Loucy (cell line): ENCODE measurements at regions not wholly inside any gene's neighbourhood (a gene's known extent, or its start where the extent isn't known, plus 50 kb on each side); places are given as distances from the start of the nearest gene placed in this dataset.

Experiments used
- EZH2phosphoT487 ChIP-seq: fragments of 200-600 bp; IDR thresholded peaks from 2 replicates; pipeline ENCODE4 v1.6.1; 2018; ENCODE audit warnings: antibody characterized with exemption, mild to moderate bottlenecking, moderate library complexity, borderline replicate concordance
- TF ChIP-seq, protein P1 (sequence below): fragments of 200-600 bp; sonication (generic); conservative IDR thresholded peaks from 2 replicates; pipeline ENCODE4 v1.5.1; 2014; ENCODE audit warnings: mild to moderate bottlenecking, antibody characterized with exemption, low read length

DNA sequence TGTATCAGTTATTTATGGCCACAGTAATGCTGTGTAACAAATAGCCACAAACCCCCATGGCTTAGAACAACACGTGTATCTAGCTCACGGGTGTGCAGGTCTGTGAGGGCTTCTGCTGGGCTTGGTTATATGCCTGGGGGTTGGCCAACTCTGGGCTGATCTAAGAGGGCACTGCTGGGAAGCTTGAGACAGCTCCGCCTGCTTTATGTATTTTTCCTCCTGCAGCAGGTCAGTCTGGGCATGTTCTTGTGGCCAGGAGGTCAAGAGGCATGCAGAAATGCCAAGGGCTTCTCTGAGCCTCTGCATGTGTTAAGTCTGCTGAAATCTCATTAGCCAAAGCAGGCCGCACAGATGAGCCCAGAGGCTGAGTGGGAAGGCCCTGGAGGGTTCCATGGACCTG, 105.8 kb downstream of the ZNF664 start:
- TF ChIP-seq, protein P1, sequence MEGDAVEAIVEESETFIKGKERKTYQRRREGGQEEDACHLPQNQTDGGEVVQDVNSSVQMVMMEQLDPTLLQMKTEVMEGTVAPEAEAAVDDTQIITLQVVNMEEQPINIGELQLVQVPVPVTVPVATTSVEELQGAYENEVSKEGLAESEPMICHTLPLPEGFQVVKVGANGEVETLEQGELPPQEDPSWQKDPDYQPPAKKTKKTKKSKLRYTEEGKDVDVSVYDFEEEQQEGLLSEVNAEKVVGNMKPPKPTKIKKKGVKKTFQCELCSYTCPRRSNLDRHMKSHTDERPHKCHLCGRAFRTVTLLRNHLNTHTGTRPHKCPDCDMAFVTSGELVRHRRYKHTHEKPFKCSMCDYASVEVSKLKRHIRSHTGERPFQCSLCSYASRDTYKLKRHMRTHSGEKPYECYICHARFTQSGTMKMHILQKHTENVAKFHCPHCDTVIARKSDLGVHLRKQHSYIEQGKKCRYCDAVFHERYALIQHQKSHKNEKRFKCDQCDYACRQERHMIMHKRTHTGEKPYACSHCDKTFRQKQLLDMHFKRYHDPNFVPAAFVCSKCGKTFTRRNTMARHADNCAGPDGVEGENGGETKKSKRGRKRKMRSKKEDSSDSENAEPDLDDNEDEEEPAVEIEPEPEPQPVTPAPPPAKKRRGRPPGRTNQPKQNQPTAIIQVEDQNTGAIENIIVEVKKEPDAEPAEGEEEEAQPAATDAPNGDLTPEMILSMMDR = no peak
- no peak for TF ChIP-seq EZH2phosphoT487
